Endodermal cell (in vitro differentiated cells): ENCODE measurements at regions not wholly inside any gene's neighbourhood (a gene's known extent, or its start where the extent isn't known, plus 50 kb on each side); places are given as distances from the start of the nearest gene placed in this dataset.
"Not testable (repeated sequence)": the region's sequence is repeated elsewhere in the genome, so short reads cannot be mapped to it uniquely, and the experiment has no call there.

Experiments used
- DNase-seq: peaks from one replicate; pipeline ENCODE4 v3.0.0-alpha.2; 2017
- H3K27ac ChIP-seq: 2 replicates; pipeline ENCODE4 v1.5.1; 2013; ENCODE audit warnings: mild to moderate bottlenecking, low read depth, low read length, moderate library complexity
- H3K27me3 ChIP-seq: 2 replicates; pipeline ENCODE4 v1.6.1; 2013; ENCODE audit warnings: mild to moderate bottlenecking, low read length, moderate library complexity; ENCODE audit not compliant: insufficient read depth, control insufficient read depth, poor library complexity, severe bottlenecking
- H3K36me3 ChIP-seq: 2 replicates; pipeline ENCODE4 v1.7.0; 2013; ENCODE audit warnings: mild to moderate bottlenecking, low read length, moderate library complexity; ENCODE audit not compliant: control insufficient read depth, insufficient read depth
- H3K4me1 ChIP-seq: one replicate; pipeline ENCODE4 v1.7.0; 2013; ENCODE audit warnings: low read length; ENCODE audit not compliant: control insufficient read depth, insufficient read depth
- H3K4me3 ChIP-seq: 2 replicates; pipeline ENCODE4 v1.5.1; 2013; ENCODE audit warnings: mild to moderate bottlenecking, low read length, moderate library complexity
- H3K9ac ChIP-seq: 2 replicates; pipeline ENCODE4 v1.6.1; 2013; ENCODE audit warnings: mild to moderate bottlenecking, low read length, moderate library complexity; ENCODE audit not compliant: poor library complexity, severe bottlenecking; ENCODE audit errors: extremely low read depth
- H3K9me3 ChIP-seq: 2 replicates; pipeline ENCODE4 v1.6.1; 2013; ENCODE audit warnings: mild to moderate bottlenecking, low read length, moderate library complexity; ENCODE audit not compliant: control insufficient read depth
- H3K27ac Mint-ChIP-seq: 2 replicates; pipeline ENCODE4 v1.8.0; 2020; ENCODE audit warnings: mixed read lengths
- H3K27me3 Mint-ChIP-seq: 2 replicates; pipeline ENCODE4 v1.8.0; 2021; ENCODE audit warnings: mild to moderate bottlenecking, mixed read lengths; ENCODE audit not compliant: insufficient read depth
- H3K36me3 Mint-ChIP-seq: 2 replicates; pipeline ENCODE4 v1.8.0; 2020; ENCODE audit warnings: low read depth, mixed read lengths
- H3K4me1 Mint-ChIP-seq: 2 replicates; pipeline ENCODE4 v1.8.0; 2020; ENCODE audit warnings: mixed read lengths
- H3K4me3 Mint-ChIP-seq: 2 replicates; pipeline ENCODE4 v1.8.0; 2020; ENCODE audit warnings: mild to moderate bottlenecking, moderate library complexity, mixed read lengths
- H3K9me3 Mint-ChIP-seq: 2 replicates; pipeline ENCODE4 v1.8.0; 2020; ENCODE audit warnings: mild to moderate bottlenecking, mixed read lengths
- CTCF ChIP-seq: fragments of 200-600 bp; sonication (generic); conservative IDR thresholded peaks from 2 replicates; pipeline ENCODE4 v1.5.0; 2021; ENCODE audit warnings: antibody characterized with exemption, mild to moderate bottlenecking
- WGBS, 2 experiments: methylation state at CpG; one replicate each; pipeline versions ENCODE4 v1.1.5 to v1.1.7; 2013; ENCODE audit warnings: missing lambda C conversion rate in 2 of 2, mixed read lengths in 1 of 2; ENCODE audit not compliant: insufficient coverage in 1 of 2, insufficient read length in 1 of 2; 5-methylcytosine and 5-hydroxymethylcytosine counted together

- Histone ChIP-seq H3K4me3 (no peak overlapping the region), H3K9ac (no peak overlapping the region), H3K27me3 (no peaks in the 10 kb centered on the region), H3K4me1 (no peaks in the 10 kb centered on the region), H3K27ac (no peak overlapping the region), H3K36me3 (no peaks in the 10 kb centered on the region), H3K9me3 (no peaks in the 10 kb centered on the region)
- Mint-ChIP-seq H3K4me1 (no peaks in the 10 kb centered on the region), H3K9me3 (no peaks in the 10 kb centered on the region), H3K4me3 (no peak overlapping the region), H3K27ac (no peak overlapping the region), H3K36me3 (no peaks in the 10 kb centered on the region), H3K27me3 (no peaks in the 10 kb centered on the region)
- no peak for DNase-seq
- no peak for TF ChIP-seq CTCF
These were observed 651.3 kb upstream of the MEF2C start for GRCh38 chr5:89534331-89534730.

DNA sequence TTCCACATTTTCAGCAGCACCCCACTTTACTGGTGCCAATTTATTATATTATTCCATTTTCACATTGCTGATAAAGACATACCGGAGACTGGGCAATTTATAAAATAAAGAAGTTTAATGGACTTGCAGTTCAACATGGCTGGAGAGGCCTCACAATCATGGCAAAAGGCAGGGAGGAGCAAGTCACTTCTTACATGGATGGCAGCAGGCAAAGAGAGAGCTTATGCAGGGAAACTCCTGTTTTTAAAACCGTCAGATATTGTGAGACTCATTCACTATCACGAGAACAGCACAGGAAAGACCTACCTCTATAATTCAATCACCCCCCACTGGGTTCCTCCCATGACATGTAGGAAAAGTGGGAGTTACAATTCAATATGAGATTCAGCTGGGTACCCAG is 641.8 kb upstream of the MEF2C start:
- peaks cover 26% of the 10 kb centered on the region for H3K9me3 Mint-ChIP-seq
- H3K36me3 Mint-ChIP-seq, result peaks cover 2% of the 10 kb centered on the region
- no peak overlapping the region for H3K27ac Mint-ChIP-seq

GRCh38 chr5:89523867-89524266 is 640.9 kb upstream of the MEF2C start:
- not testable (repeated sequence) for H3K4me3 ChIP-seq, H3K4me3 Mint-ChIP-seq, H3K27ac ChIP-seq, H3K27me3 ChIP-seq, DNase-seq, H3K4me1 ChIP-seq, H3K4me1 Mint-ChIP-seq, H3K27me3 Mint-ChIP-seq, H3K36me3 ChIP-seq, H3K27ac Mint-ChIP-seq, H3K36me3 Mint-ChIP-seq, H3K9ac ChIP-seq
- H3K9me3 ChIP-seq, result peaks cover 22% of the 10 kb centered on the region
- H3K9me3 Mint-ChIP-seq, result peaks cover 26% of the 10 kb centered on the region

More for the DNA sequence above, 641.8 kb upstream of the MEF2C start:
- Histone ChIP-seq H3K36me3 (no peaks in the 10 kb centered on the region), H3K9me3 (peaks cover 22% of the 10 kb centered on the region), H3K4me1 (no peaks in the 10 kb centered on the region), H3K27me3 (no peaks in the 10 kb centered on the region), H3K27ac (no peak overlapping the region), H3K4me3 (no peak overlapping the region), H3K9ac (no peak overlapping the region)
- no peak for DNase-seq
- TF ChIP-seq CTCF, result no peak
- WGBS, 2 experiments, result 40 to 94% methylated on average over 1 to 3 of the region's 3 CpGs
- Mint-ChIP-seq H3K4me1 (no peaks in the 10 kb centered on the region), H3K4me3 (no peak overlapping the region), H3K27me3 (no peaks in the 10 kb centered on the region)

DNA sequence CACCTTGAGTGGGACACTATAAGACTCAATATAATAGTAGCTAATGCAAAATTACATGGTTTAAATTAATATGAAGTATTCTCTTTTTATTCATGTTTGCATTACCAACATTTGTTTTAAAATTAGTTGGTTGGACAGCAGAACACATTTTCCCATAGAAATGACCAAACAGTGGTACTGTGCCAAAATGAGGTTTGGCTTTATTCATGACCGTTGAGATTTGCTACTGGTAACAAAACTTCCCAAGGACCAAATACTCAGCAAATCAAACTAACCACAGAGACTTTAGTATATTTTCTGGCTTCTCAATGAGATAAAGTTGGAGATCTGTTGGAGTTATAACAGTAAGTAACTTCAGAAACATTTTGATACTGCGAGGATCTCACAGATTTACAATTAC is 637.8 kb upstream of the MEF2C start:
- WGBS, 2 experiments, result 97 to 100% methylated on average over 1 to 2 of the region's 2 CpGs
- Histone ChIP-seq H3K4me1 (no peaks in the 10 kb centered on the region), H3K27ac (no peak overlapping the region), H3K27me3 (no peaks in the 10 kb centered on the region), H3K36me3 (no peaks in the 10 kb centered on the region), H3K9me3 (peaks cover 22% of the 10 kb centered on the region), H3K4me3 (no peak overlapping the region), H3K9ac (no peak overlapping the region)
- H3K4me3 Mint-ChIP-seq, result no peak overlapping the region
- H3K27ac Mint-ChIP-seq, result no peak overlapping the region
- peaks cover 2% of the 10 kb centered on the region for H3K36me3 Mint-ChIP-seq
- no peaks in the 10 kb centered on the region for H3K4me1 Mint-ChIP-seq
- TF ChIP-seq CTCF, result no peak
- no peak for DNase-seq
- peaks cover 26% of the 10 kb centered on the region for H3K9me3 Mint-ChIP-seq
- no peaks in the 10 kb centered on the region for H3K27me3 Mint-ChIP-seq
